Suprapubic skin (tissue), 4 donors: ENCODE measurements at regions not wholly inside any gene's neighbourhood (a gene's known extent, or its start where the extent isn't known, plus 50 kb on each side); places are given as distances from the start of the nearest gene placed in this dataset.

Experiments used
- CTCF ChIP-seq, 2 donors: fragments of 200-600 bp in 1 of 2; fragments of 450-650 bp in 1 of 2; sonication (generic) in 1 of 2; IDR thresholded peaks; one replicate each; pipeline ENCODE4 v1.5.1; 2016 to 2019; ENCODE audit warnings: antibody characterized with exemption in 2 of 2, mild to moderate bottlenecking in 1 of 2, moderate library complexity in 1 of 2
- EP300 ChIP-seq: sonication (generic); formaldehyde crosslinking; IDR thresholded peaks from one replicate; pipeline ENCODE4 v1.6.1; 2017; ENCODE audit warnings: antibody characterized with exemption
- POLR2A ChIP-seq, 2 donors: fragments of 450-650 bp; IDR thresholded peaks; one replicate each; pipeline ENCODE4 v1.6.1; 2017; ENCODE audit warnings: antibody characterized with exemption in 2 of 2, mild to moderate bottlenecking in 2 of 2, moderate library complexity in 2 of 2
- POLR2AphosphoS5 ChIP-seq, 3 donors: sonication (generic); formaldehyde crosslinking; IDR thresholded peaks; one replicate each; pipeline ENCODE4 v1.6.1; 2017; ENCODE audit warnings: antibody characterized with exemption in 3 of 3

GRCh38 chr3:124315215-124316033, 323.5 kb upstream of the ROPN1 start:
- TF ChIP-seq POLR2A (IDR thresholded peaks at IDR 0.05) (no peak), CTCF (IDR thresholded peaks at IDR 0.05) (no peak), POLR2AphosphoS5 (IDR thresholded peaks at IDR 0.05) (no peak), EP300 (no peak)
